Body of pancreas (tissue), 4 donors: ENCODE measurements at regions not wholly inside any gene's neighbourhood (a gene's known extent, or its start where the extent isn't known, plus 50 kb on each side); places are given as distances from the start of the nearest gene placed in this dataset.

Experiments
- ATAC-seq: fragments of 150-250 bp; one replicate; pipeline ENCODE4 v1.9.1; 2016
- DNase-seq, 4 donors: peaks; one replicate each; pipeline ENCODE4 v3.0.0-alpha.2; 2019
- H3K27ac ChIP-seq, 4 donors: fragments of 200-600 bp; sonication (generic); 1 replicate in 3 of 4; 2 replicates in 1 of 4; pipeline versions ENCODE4 v1.5.1 to v1.6.1; 2016 to 2019; ENCODE audit warnings: mild to moderate bottlenecking in 1 of 4, mixed read lengths in 1 of 4, moderate library complexity in 1 of 4
- H3K27me3 ChIP-seq, 2 donors: fragments of 200-600 bp; sonication (generic); one replicate each; pipeline ENCODE4 v1.6.0; 2016; ENCODE audit warnings: mild to moderate bottlenecking in 1 of 2
- H3K36me3 ChIP-seq, 2 donors: fragments of 200-600 bp; sonication (generic); replicated peaks in 1 of 2; 2 replicates each; pipeline ENCODE4 v1.5.1; 2016; ENCODE audit warnings: low read depth in 2 of 2; ENCODE audit not compliant: insufficient read depth in 1 of 2
- H3K4me1 ChIP-seq: fragments of 200-600 bp; sonication (generic); one replicate; pipeline ENCODE4 v1.6.0; 2016
- H3K4me3 ChIP-seq, 2 donors: fragments of 200-600 bp; sonication (generic); 1 replicate in 1 of 2; 2 replicates in 1 of 2; pipeline ENCODE4 v1.5.1; 2016 to 2019
- H3K9me3 ChIP-seq, 3 donors: fragments of 200-600 bp; sonication (generic); 1 replicate in 2 of 3; 2 replicates in 1 of 3; pipeline ENCODE4 v1.5.1; 2016
- CTCF ChIP-seq, 7 experiments: fragments of 450-650 bp in 4 of 7; fragments of 200-600 bp in 3 of 7; sonication (generic) in 3 of 7; IDR thresholded peaks; one replicate each; pipeline ENCODE4 v1.5.1; 2016 to 2019; ENCODE audit warnings: antibody characterized with exemption in 7 of 7
- POLR2A ChIP-seq, 3 donors: fragments of 450-650 bp; IDR thresholded peaks; one replicate each; pipeline ENCODE4 v1.6.1; 2016; ENCODE audit warnings: antibody characterized with exemption in 3 of 3, mild to moderate bottlenecking in 2 of 3
- WGBS, 2 donors: methylation state at CpG; one replicate each; pipeline ENCODE4 v1.1.5; 2017; 5-methylcytosine and 5-hydroxymethylcytosine counted together
- intact Hi-C: fragments of 100-400 bp; cut with DNase I; formaldehyde crosslinking; loops from one replicate; pipeline ENCODE4 v1.15.1; 2023

GRCh38 chr9:115743709-115744605, 409.6 kb upstream of the PAPPA start:
- ATAC-seq, result no peak
- Histone ChIP-seq H3K9me3 (no peaks in the 10 kb centered on the region), H3K4me3 (no peak overlapping the region), H3K27me3 (no peaks in the 10 kb centered on the region), H3K27ac (no peak overlapping the region), H3K4me1 (no peaks in the 10 kb centered on the region), H3K36me3 (no peaks in the 10 kb centered on the region)
- no peak for DNase-seq
- intact Hi-C loops, result no loop called here
- TF ChIP-seq POLR2A (IDR thresholded peaks at IDR 0.05) (no peak), CTCF (IDR thresholded peaks at IDR 0.05) (no peak)
- WGBS, 2 donors, result 67 to 76% methylated on average over 25 of the region's 25 CpGs

- Histone ChIP-seq H3K4me3 (no peak overlapping the region), H3K27me3 (no peaks in the 10 kb centered on the region), H3K4me1 (no peaks in the 10 kb centered on the region), H3K36me3 (no peaks in the 10 kb centered on the region), H3K9me3 (no peaks in the 10 kb centered on the region), H3K27ac (no peak overlapping the region)
- no peak for DNase-seq
- WGBS, 2 donors, result 53 to 63% methylated on average over 6 of the region's 6 CpGs
- TF ChIP-seq CTCF (IDR thresholded peaks at IDR 0.05) (no peak), POLR2A (IDR thresholded peaks at IDR 0.05) (no peak)
- no peak for ATAC-seq
- intact Hi-C loops, result no loop called here
Observed at GRCh38 chr9:115746496-115746895, 407.1 kb upstream of the PAPPA start.

GRCh38 chr9:115747731-115748130, 405.9 kb upstream of the PAPPA start:
- intact Hi-C loops, result no loop called here

GRCh38 chr9:115756736-115757135, 396.9 kb upstream of the PAPPA start:
- intact Hi-C loops, result no loop called here
- ATAC-seq, result no peak
- H3K27me3 ChIP-seq, result no peaks in the 10 kb centered on the region
- no peaks in the 10 kb centered on the region for H3K9me3 ChIP-seq
- DNase-seq, result no peak
- no peaks in the 10 kb centered on the region for H3K36me3 ChIP-seq
- no peaks in the 10 kb centered on the region for H3K4me1 ChIP-seq
- no peak overlapping the region for H3K27ac ChIP-seq
- no peak for TF ChIP-seq CTCF (IDR thresholded peaks at IDR 0.05)
- TF ChIP-seq POLR2A (IDR thresholded peaks at IDR 0.05), result no peak
- H3K4me3 ChIP-seq, result no peak overlapping the region

More at GRCh38 chr9:115747731-115748130, 405.9 kb upstream of the PAPPA start:
- H3K36me3 ChIP-seq, result no peaks in the 10 kb centered on the region
- no peak overlapping the region for H3K4me3 ChIP-seq
- no peak for DNase-seq
- TF ChIP-seq POLR2A (IDR thresholded peaks at IDR 0.05) (no peak), CTCF (IDR thresholded peaks at IDR 0.05) (no peak)
- no peaks in the 10 kb centered on the region for H3K9me3 ChIP-seq
- WGBS, 2 donors, result 24 to 40% methylated on average over 1 of the region's 1 CpG
- no peak for ATAC-seq
- no peaks in the 10 kb centered on the region for H3K4me1 ChIP-seq
- no peak overlapping the region for H3K27ac ChIP-seq
- H3K27me3 ChIP-seq, result no peaks in the 10 kb centered on the region

- no peaks in the 10 kb centered on the region for H3K27me3 ChIP-seq
- H3K9me3 ChIP-seq, result no peaks in the 10 kb centered on the region
- no peak overlapping the region for H3K4me3 ChIP-seq
- DNase-seq (peak in 1 of 4 donors; percentile 29), ATAC-seq (peak; percentile 56)
- no peak overlapping the region for H3K27ac ChIP-seq
- no peaks in the 10 kb centered on the region for H3K36me3 ChIP-seq
- intact Hi-C loops, result no loop called here
- 37 to 39% methylated on average over 2 of the region's 2 CpGs for WGBS, 2 donors
- TF ChIP-seq POLR2A (IDR thresholded peaks at IDR 0.05) (no peak), CTCF (IDR thresholded peaks at IDR 0.05) (no peak)
- H3K4me1 ChIP-seq, result no peaks in the 10 kb centered on the region
Observed at GRCh38 chr9:115757461-115757860, 396.1 kb upstream of the PAPPA start.
